Endothelial cell of umbilical vein (primary cell): ENCODE measurements at regions not wholly inside any gene's neighbourhood (a gene's known extent, or its start where the extent isn't known, plus 50 kb on each side); places are given as distances from the start of the nearest gene placed in this dataset.

ENCODE experiments used
- BruUV-seq: library from RNA; stranded (reverse); fragments of 400-500 nt; replicated peaks from 2 replicates; lab custom pipeline; 2021; lab: Mats Ljungman, UMichigan
- CTCF ChIA-PET: fragments of 300-600, 350-600 bp; sonication (Branson Sonifier 250); formaldehyde crosslinking; loops from one replicate; lab custom pipeline; 2021; ENCODE audit warnings: antibody characterized with exemption, inconsistent platforms; lab: Charles Lee
- POLR2A ChIA-PET: fragments of 300-600, 350-600 bp; sonication (Branson Sonifier 250); formaldehyde crosslinking; loops from one replicate; lab custom pipeline; 2021; ENCODE audit warnings: antibody characterized with exemption, inconsistent platforms; lab: Charles Lee
- DNase-seq: peaks from one replicate; pipeline ENCODE4 v3.0.0-alpha.2; 2011; ENCODE audit warnings: low read depth, low spot score
- FAIRE-seq: peaks from 2 replicates; lab custom pipeline; 2011; peaks lifted over from hg19 to GRCh38; lab: Jason Lieb, UNC
- H2AFZ ChIP-seq: 2 replicates; pipeline ENCODE4 v1.6.0; 2012; ENCODE audit warnings: low read depth, low read length, control low read depth, inconsistent platforms
- H3K27ac ChIP-seq: 2 replicates; pipeline ENCODE4 v1.5.1; 2011; ENCODE audit warnings: low read depth, mild to moderate bottlenecking, control low read depth, low read length, moderate library complexity; ENCODE audit not compliant: insufficient read depth
- H3K27me3 ChIP-seq, 2 experiments: 2 replicates each; pipeline versions ENCODE4 v1.6.0 to v1.6.1; 2011; ENCODE audit warnings: low read length in 2 of 2, mixed read lengths in 1 of 2; ENCODE audit not compliant: control insufficient read depth in 2 of 2, insufficient read depth in 2 of 2
- H3K36me3 ChIP-seq, 2 experiments: 2 replicates in 1 of 2; 3 replicates in 1 of 2; pipeline ENCODE4 v1.5.1; 2011; ENCODE audit warnings: low read length in 2 of 2, mild to moderate bottlenecking in 1 of 2, moderate library complexity in 1 of 2; ENCODE audit not compliant: control insufficient read depth in 2 of 2, insufficient read depth in 2 of 2; ENCODE audit errors: extremely low read depth in 1 of 2
- H3K4me1 ChIP-seq: 3 replicates; pipeline ENCODE4 v1.5.1; 2011; ENCODE audit warnings: mild to moderate bottlenecking, low read length; ENCODE audit not compliant: control insufficient read depth, insufficient read depth; ENCODE audit errors: extremely low read depth
- H3K4me2 ChIP-seq: 2 replicates; pipeline ENCODE4 v1.6.1; 2011; ENCODE audit warnings: low read length, control low read depth, mixed read lengths; ENCODE audit not compliant: insufficient read depth
- H3K4me3 ChIP-seq, 3 experiments: fragments of 200-600 bp in 1 of 3; sonication (generic), shearing (Covaris generic) in 1 of 3; replicated peaks in 1 of 3; 2 replicates each; pipeline ENCODE4 v1.5.1; 2011 to 2016; ENCODE audit warnings: control low read depth in 3 of 3, low read length in 3 of 3, mild to moderate bottlenecking in 2 of 3, inconsistent platforms in 1 of 3, low read depth in 1 of 3, moderate library complexity in 1 of 3; ENCODE audit not compliant: insufficient read depth in 1 of 3
- H3K79me2 ChIP-seq: 2 replicates; pipeline ENCODE4 v1.6.0; 2012; ENCODE audit warnings: low read length, inconsistent platforms; ENCODE audit not compliant: control insufficient read depth, insufficient read depth
- H3K9ac ChIP-seq: replicated peaks from 2 replicates; pipeline ENCODE3; 2011; ENCODE audit warnings: low read length, control low read depth; ENCODE audit not compliant: insufficient read depth; ENCODE audit errors: extremely low read depth
- H3K9me1 ChIP-seq: replicated peaks from 3 replicates; pipeline ENCODE4 v1.6.0; 2011; ENCODE audit warnings: mild to moderate bottlenecking, low read length; ENCODE audit not compliant: control insufficient read depth, insufficient read depth; ENCODE audit errors: extremely low read depth
- H3K9me3 ChIP-seq: replicated peaks from 2 replicates; pipeline ENCODE4 v1.5.1; 2012; ENCODE audit warnings: low read length, inconsistent platforms; ENCODE audit not compliant: control insufficient read depth, insufficient read depth
- H4K20me1 ChIP-seq: replicated peaks from 2 replicates; pipeline ENCODE3; 2011; ENCODE audit warnings: mild to moderate bottlenecking, low read length; ENCODE audit not compliant: control insufficient read depth, insufficient read depth; ENCODE audit errors: extremely low read depth
- EZH2 ChIP-seq: IDR thresholded peaks from 2 replicates; pipeline ENCODE4 v1.6.1; 2012; ENCODE audit warnings: borderline replicate concordance, low read depth, mild to moderate bottlenecking, moderate library complexity, low read length, inconsistent platforms; ENCODE audit not compliant: severe bottlenecking
- FOS ChIP-seq: IDR thresholded peaks from 2 replicates; pipeline ENCODE4 v1.6.1; 2011; ENCODE audit warnings: mild to moderate bottlenecking, low read length, moderate library complexity, borderline replicate concordance; ENCODE audit not compliant: insufficient read depth
- GATA2 ChIP-seq: IDR thresholded peaks from 2 replicates; pipeline ENCODE4 v1.7.0; 2011; ENCODE audit warnings: low read depth, mild to moderate bottlenecking, moderate library complexity, mixed read lengths, low read length; ENCODE audit not compliant: insufficient read length, insufficient read depth
- JUN ChIP-seq: IDR thresholded peaks from 2 replicates; pipeline ENCODE4 v1.6.1; 2011; ENCODE audit warnings: borderline replicate concordance, low read depth; ENCODE audit not compliant: insufficient read length, insufficient read depth
- MAX ChIP-seq: IDR thresholded peaks from 2 replicates; pipeline ENCODE4 v1.6.1; 2011; ENCODE audit not compliant: insufficient read depth, insufficient read length
- MYC ChIP-seq: IDR thresholded peaks from one replicate; pipeline ENCODE4 v1.6.1; 2011; ENCODE audit warnings: mild to moderate bottlenecking, low read depth, low read length
- POLR2A ChIP-seq: IDR thresholded peaks from 2 replicates; pipeline ENCODE4 v1.6.1; 2012; ENCODE audit warnings: low read depth, mild to moderate bottlenecking, control low read depth, low read length
- POLR2AphosphoS5 ChIP-seq: IDR thresholded peaks from 2 replicates; pipeline ENCODE4 v1.6.1; 2012; ENCODE audit warnings: low read depth, mild to moderate bottlenecking, control low read depth, low read length, moderate library complexity; ENCODE audit not compliant: insufficient read depth
- dilution Hi-C: fragments of 300-500 bp; cut with MboI; formaldehyde crosslinking; loops from one replicate; pipeline ENCODE4 v1.15.0; 2019; ENCODE audit warnings: low sequenced_read_pairs; ENCODE audit not compliant: extremely low pct_ligation_motif_present
- intact Hi-C: fragments of 100-400 bp; cut with micrococcal nuclease; formaldehyde crosslinking; loops from one replicate; pipeline ENCODE4 v1.10.0; 2022

DNA sequence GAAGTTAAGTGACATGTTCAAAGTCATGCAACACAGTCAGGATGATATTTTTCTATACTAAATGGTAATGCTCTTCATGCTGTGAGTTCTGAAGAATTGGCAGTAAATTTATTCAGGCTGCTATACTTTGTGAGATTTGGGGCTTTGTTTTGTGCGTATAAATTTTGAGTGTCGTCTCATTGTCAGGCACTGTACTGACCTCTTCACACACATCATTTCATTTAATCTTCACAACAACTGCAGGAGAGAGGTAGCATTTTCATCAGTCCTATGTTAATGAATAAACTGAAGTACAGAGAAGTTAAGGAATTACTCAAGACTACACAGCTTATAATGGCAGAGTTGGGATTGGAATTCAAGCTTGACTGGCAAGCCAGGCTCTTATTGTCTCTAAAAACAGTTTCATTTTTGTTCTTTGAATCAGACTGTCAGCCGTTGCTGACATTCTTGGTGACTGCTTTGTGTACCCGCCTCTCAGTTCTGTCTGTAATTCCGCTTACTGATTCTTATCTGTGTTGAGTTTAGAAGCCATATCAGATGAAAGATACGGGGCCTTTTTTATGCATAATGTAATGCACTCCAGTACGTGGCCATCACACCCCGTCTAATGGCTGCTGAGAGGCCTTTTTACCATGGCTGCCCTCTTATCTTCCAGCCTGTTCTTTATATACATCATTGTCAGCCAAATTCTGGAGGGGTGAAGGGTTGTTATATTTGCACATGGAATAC lies 274.9 kb downstream of the UTRN start:
- Histone ChIP-seq H3K27ac (peak overlapping the region; percentile 52), H2AFZ (peak overlapping the region; percentile 31), H3K4me3 (peak overlapping the region in 1 of 3 experiments; percentile 41), H3K9ac (peak overlapping the region; percentile 48), H3K4me2 (peak overlapping the region; percentile 87), H3K79me2 (no peaks in the 10 kb centered on the region), H3K27me3 (no peaks in the 10 kb centered on the region), H3K9me1 (no peaks in the 10 kb centered on the region), H3K9me3 (no peaks in the 10 kb centered on the region), H3K36me3 (peaks cover 7 to 8% of the 10 kb centered on the region in 2 experiments), H3K4me1 (peaks cover 22% of the 10 kb centered on the region), H4K20me1 (no peaks in the 10 kb centered on the region)
- dilution Hi-C loops (no loop called here), intact Hi-C loops (no loop called here)
- no peak for TF ChIP-seq MYC
- TF ChIP-seq FOS = no peak
- TF ChIP-seq JUN = no peak
- TF ChIP-seq MAX = no peak
- TF ChIP-seq POLR2AphosphoS5 = no peak
- peak; percentile 97 for TF ChIP-seq GATA2
- TF ChIP-seq POLR2A = no peak
- TF ChIP-seq EZH2 = no peak
- CTCF ChIA-PET = interaction anchor here (0.6 to 0.8 kb wide), 2 partner anchors 9 to 155 kb away, joined by 3 to 4 read pairs; no protein-coding TSS in a partner anchor
- POLR2A ChIA-PET = no interaction called here
- DNase-seq (peak; percentile 65), FAIRE-seq (peak; percentile 66)
- no TSS peak for BruUV-seq
